Fibroblast of lung (primary cell): ENCODE measurements at regions not wholly inside any gene's neighbourhood (a gene's known extent, or its start where the extent isn't known, plus 50 kb on each side); places are given as distances from the start of the nearest gene placed in this dataset.

Experiments
- DNase-seq, 2 donors: peaks; one replicate each; pipeline versions ENCODE4 v3.0.0 to v3.0.0-alpha.2; 2010; ENCODE audit warnings: low read depth in 2 of 2
- H2AFZ ChIP-seq: 2 replicates; pipeline ENCODE4 v1.5.1; 2012; ENCODE audit warnings: low read length, control low read depth, inconsistent platforms
- H3K27ac ChIP-seq: 2 replicates; pipeline ENCODE4 v1.5.1; 2011; ENCODE audit warnings: low read length, control low read depth; ENCODE audit not compliant: insufficient read depth
- H3K27me3 ChIP-seq: 2 replicates; pipeline ENCODE4 v1.5.1; 2011; ENCODE audit warnings: mild to moderate bottlenecking, low read length; ENCODE audit not compliant: control insufficient read depth, insufficient read depth
- H3K36me3 ChIP-seq: 2 replicates; pipeline ENCODE4 v1.5.1; 2011; ENCODE audit warnings: low read length; ENCODE audit not compliant: control insufficient read depth, insufficient read depth
- H3K4me1 ChIP-seq: 2 replicates; pipeline ENCODE4 v1.5.1; 2011; ENCODE audit warnings: low read length; ENCODE audit not compliant: control insufficient read depth, insufficient read depth; ENCODE audit errors: extremely low read depth
- H3K4me2 ChIP-seq: 2 replicates; pipeline ENCODE4 v1.5.1; 2011; ENCODE audit warnings: low read length, control low read depth; ENCODE audit not compliant: insufficient read depth; ENCODE audit errors: extremely low read depth
- H3K4me3 ChIP-seq, 4 experiments: fragments of 200-600 bp in 1 of 4; sonication (generic) in 1 of 4; replicated peaks in 1 of 4; 2 replicates each; pipeline ENCODE4 v1.5.1; 2011 to 2016; ENCODE audit warnings: low read length in 4 of 4, low read depth in 3 of 4, mild to moderate bottlenecking in 3 of 4, control low read depth in 2 of 4, inconsistent platforms in 1 of 4, mixed read lengths in 1 of 4; ENCODE audit not compliant: insufficient read depth in 1 of 4; ENCODE audit errors: control extremely low read depth in 1 of 4
- H3K79me2 ChIP-seq: 2 replicates; pipeline ENCODE4 v1.5.1; 2012; ENCODE audit warnings: mild to moderate bottlenecking, low read length, inconsistent platforms; ENCODE audit not compliant: control insufficient read depth, insufficient read depth
- H3K9ac ChIP-seq: 2 replicates; pipeline ENCODE4 v1.5.1; 2011; ENCODE audit warnings: mild to moderate bottlenecking, low read length, control low read depth; ENCODE audit not compliant: insufficient read depth
- H3K9me3 ChIP-seq: 2 replicates; pipeline ENCODE4 v1.5.1; 2012; ENCODE audit warnings: low read depth, low read length; ENCODE audit not compliant: control insufficient read depth, insufficient read depth
- H4K20me1 ChIP-seq: 2 replicates; pipeline ENCODE4 v1.5.1; 2011; ENCODE audit warnings: low read length; ENCODE audit not compliant: control insufficient read depth, insufficient read depth; ENCODE audit errors: extremely low read depth
- CTCF ChIP-seq, 2 donors: IDR thresholded peaks in 1 of 2; conservative IDR thresholded peaks in 1 of 2; 1 replicate in 1 of 2; 2 replicates in 1 of 2; pipeline ENCODE4 v1.5.1; 2011 to 2012; ENCODE audit warnings: low read length in 2 of 2, control low read depth in 1 of 2, inconsistent platforms in 1 of 2, low read depth in 1 of 2, mild to moderate bottlenecking in 1 of 2
- EZH2 ChIP-seq: IDR thresholded peaks from 2 replicates; pipeline ENCODE4 v1.5.1; 2012; ENCODE audit warnings: low read length, control low read depth, mild to moderate bottlenecking; ENCODE audit errors: missing control alignments

- Histone ChIP-seq H3K27me3 (no peaks in the 10 kb centered on the region), H3K36me3 (no peaks in the 10 kb centered on the region), H3K9me3 (no peaks in the 10 kb centered on the region), H3K4me2 (no peak overlapping the region), H3K27ac (no peak overlapping the region), H3K9ac (no peak overlapping the region), H2AFZ (no peak overlapping the region), H3K79me2 (no peaks in the 10 kb centered on the region), H3K4me1 (no peaks in the 10 kb centered on the region), H3K4me3 (no peak overlapping the region), H4K20me1 (no peaks in the 10 kb centered on the region)
- peak; percentile 20 to 24 for DNase-seq
- TF ChIP-seq EZH2, result no peak
- TF ChIP-seq CTCF (conservative IDR thresholded peaks at IDR 0.05 in 1 of 2, IDR thresholded peaks at IDR 0.05 in 1 of 2; ENCODE audit: low read depth in 1 of 2, low read length in 2 of 2), result no peak
Measured at GRCh38 chr13:79662882-79663281, 181.9 kb downstream of the NDFIP2 start.

DNA sequence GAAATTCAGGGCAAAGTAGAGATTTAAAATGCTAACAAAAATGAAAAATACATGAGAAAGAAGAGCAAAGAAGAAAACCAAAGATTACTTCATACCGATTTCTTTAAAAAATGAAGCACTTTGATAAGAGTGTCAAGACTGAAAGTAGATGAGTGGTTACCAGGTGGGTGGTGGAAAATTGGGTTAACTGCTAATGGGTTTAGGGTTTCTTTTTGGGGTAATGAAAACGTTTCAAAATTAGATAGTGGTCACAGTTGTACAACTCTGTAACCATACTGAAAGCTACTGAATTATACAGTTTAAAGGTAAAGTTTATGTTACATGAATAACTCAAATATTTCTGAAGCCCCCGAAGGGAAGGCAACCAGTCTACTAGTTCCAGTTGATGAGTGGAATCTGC is 179.4 kb downstream of the NDFIP2 start:
- Histone ChIP-seq H3K27me3 (no peaks in the 10 kb centered on the region), H2AFZ (no peak overlapping the region), H3K9ac (no peak overlapping the region), H3K4me2 (no peak overlapping the region), H3K4me1 (no peaks in the 10 kb centered on the region), H3K9me3 (no peaks in the 10 kb centered on the region), H3K36me3 (no peaks in the 10 kb centered on the region), H3K4me3 (no peak overlapping the region), H3K27ac (no peak overlapping the region), H4K20me1 (no peaks in the 10 kb centered on the region), H3K79me2 (no peaks in the 10 kb centered on the region)
- DNase-seq, result no peak
- TF ChIP-seq EZH2 (no peak), CTCF (conservative IDR thresholded peaks at IDR 0.05 in 1 of 2, IDR thresholded peaks at IDR 0.05 in 1 of 2; ENCODE audit: low read depth in 1 of 2, low read length in 2 of 2) (no peak)

GRCh38 chr13:79659121-79659521 is 178.2 kb downstream of the NDFIP2 start:
- Histone ChIP-seq H3K9ac (no peak overlapping the region), H4K20me1 (no peaks in the 10 kb centered on the region), H3K4me2 (no peak overlapping the region), H3K4me3 (no peak overlapping the region), H3K9me3 (no peaks in the 10 kb centered on the region), H3K27me3 (no peaks in the 10 kb centered on the region), H3K36me3 (no peaks in the 10 kb centered on the region), H3K27ac (no peak overlapping the region), H2AFZ (no peak overlapping the region), H3K4me1 (no peaks in the 10 kb centered on the region), H3K79me2 (no peaks in the 10 kb centered on the region)
- peak; percentile 51 to 76 for DNase-seq
- TF ChIP-seq CTCF (conservative IDR thresholded peaks at IDR 0.05 in 1 of 2, IDR thresholded peaks at IDR 0.05 in 1 of 2; ENCODE audit: low read depth in 1 of 2, low read length in 2 of 2), result no peak
- no peak for TF ChIP-seq EZH2
